ENCODE measurements at regions not wholly inside any gene's neighbourhood (a gene's known extent, or its start where the extent isn't known, plus 50 kb on each side); places are given as distances from the start of the nearest gene placed in this dataset.

GRCh38 chr1:34549199-34549598 lies 205.6 kb upstream of the GJB5 start:
- no peak overlapping the region for H3K27ac ChIP-seq (ENCODE audit: insufficient read depth, low read length)
- H2AFZ ChIP-seq (ENCODE audit: low read length) = no peak overlapping the region
- H3K9ac ChIP-seq (ENCODE audit: insufficient read depth, low read length) = no peak overlapping the region
- no peak for DNase-seq (ENCODE audit: low read depth in 2 of 2)
- no peaks in the 10 kb centered on the region for H3K9me3 ChIP-seq (ENCODE audit: control insufficient read depth, insufficient read depth, low read depth, low read length)
- TF ChIP-seq CTCF (conservative IDR thresholded peaks at IDR 0.05 in 1 of 2, IDR thresholded peaks at IDR 0.05 in 1 of 2; ENCODE audit: low read depth in 1 of 2, low read length in 2 of 2) (no peak), EZH2 (IDR thresholded peaks at IDR 0.05; ENCODE audit: low read length, missing control alignments) (no peak)
- H3K27me3 ChIP-seq (ENCODE audit: control insufficient read depth, insufficient read depth, low read length) = no peaks in the 10 kb centered on the region
- no peak overlapping the region for H3K4me3 ChIP-seq (replicated peaks in 1 of 4; ENCODE audit: control extremely low read depth in 1 of 4, insufficient read depth in 1 of 4, low read depth in 3 of 4, low read length in 4 of 4)
- no peaks in the 10 kb centered on the region for H3K79me2 ChIP-seq (ENCODE audit: control insufficient read depth, insufficient read depth, low read length)
- H3K36me3 ChIP-seq (ENCODE audit: control insufficient read depth, insufficient read depth, low read length) = no peaks in the 10 kb centered on the region
- H3K4me1 ChIP-seq (ENCODE audit: control insufficient read depth, extremely low read depth, insufficient read depth, low read length) = no peaks in the 10 kb centered on the region
- H3K4me2 ChIP-seq (ENCODE audit: extremely low read depth, insufficient read depth, low read length) = no peak overlapping the region
- no peaks in the 10 kb centered on the region for H4K20me1 ChIP-seq (ENCODE audit: control insufficient read depth, extremely low read depth, insufficient read depth, low read length)

- Histone ChIP-seq H4K20me1 (ENCODE audit: control insufficient read depth, extremely low read depth, insufficient read depth, low read length) (no peaks in the 10 kb centered on the region), H3K36me3 (ENCODE audit: control insufficient read depth, insufficient read depth, low read length) (no peaks in the 10 kb centered on the region), H2AFZ (ENCODE audit: low read length) (no peak overlapping the region), H3K4me1 (ENCODE audit: control insufficient read depth, extremely low read depth, insufficient read depth, low read length) (no peaks in the 10 kb centered on the region), H3K9me3 (ENCODE audit: control insufficient read depth, insufficient read depth, low read depth, low read length) (no peaks in the 10 kb centered on the region), H3K4me2 (ENCODE audit: extremely low read depth, insufficient read depth, low read length) (no peak overlapping the region), H3K4me3 (replicated peaks in 1 of 4; ENCODE audit: control extremely low read depth in 1 of 4, insufficient read depth in 1 of 4, low read depth in 3 of 4, low read length in 4 of 4) (no peak overlapping the region), H3K9ac (ENCODE audit: insufficient read depth, low read length) (no peak overlapping the region), H3K27me3 (ENCODE audit: control insufficient read depth, insufficient read depth, low read length) (no peaks in the 10 kb centered on the region), H3K27ac (ENCODE audit: insufficient read depth, low read length) (no peak overlapping the region), H3K79me2 (ENCODE audit: control insufficient read depth, insufficient read depth, low read length) (no peaks in the 10 kb centered on the region)
- no peak for DNase-seq (ENCODE audit: low read depth in 2 of 2)
- TF ChIP-seq EZH2 (IDR thresholded peaks at IDR 0.05; ENCODE audit: low read length, missing control alignments) = no peak
- TF ChIP-seq CTCF (conservative IDR thresholded peaks at IDR 0.05 in 1 of 2, IDR thresholded peaks at IDR 0.05 in 1 of 2; ENCODE audit: low read depth in 1 of 2, low read length in 2 of 2) = no peak
These were observed 176.5 kb upstream of the GJB5 start for GRCh38 chr1:34578306-34578705.

GRCh38 chr1:34582356-34582755 lies 172.5 kb upstream of the GJB5 start:
- Histone ChIP-seq H3K79me2 (ENCODE audit: control insufficient read depth, insufficient read depth, low read length) (no peaks in the 10 kb centered on the region), H3K27ac (ENCODE audit: insufficient read depth, low read length) (no peak overlapping the region), H2AFZ (ENCODE audit: low read length) (no peak overlapping the region), H4K20me1 (ENCODE audit: control insufficient read depth, extremely low read depth, insufficient read depth, low read length) (no peaks in the 10 kb centered on the region), H3K4me3 (replicated peaks in 1 of 4; ENCODE audit: control extremely low read depth in 1 of 4, insufficient read depth in 1 of 4, low read depth in 3 of 4, low read length in 4 of 4) (no peak overlapping the region), H3K27me3 (ENCODE audit: control insufficient read depth, insufficient read depth, low read length) (no peaks in the 10 kb centered on the region), H3K36me3 (ENCODE audit: control insufficient read depth, insufficient read depth, low read length) (no peaks in the 10 kb centered on the region), H3K9me3 (ENCODE audit: control insufficient read depth, insufficient read depth, low read depth, low read length) (no peaks in the 10 kb centered on the region), H3K9ac (ENCODE audit: insufficient read depth, low read length) (no peak overlapping the region), H3K4me2 (ENCODE audit: extremely low read depth, insufficient read depth, low read length) (no peak overlapping the region), H3K4me1 (ENCODE audit: control insufficient read depth, extremely low read depth, insufficient read depth, low read length) (no peaks in the 10 kb centered on the region)
- DNase-seq (ENCODE audit: low read depth in 2 of 2) = no peak
- no peak for TF ChIP-seq CTCF (conservative IDR thresholded peaks at IDR 0.05 in 1 of 2, IDR thresholded peaks at IDR 0.05 in 1 of 2; ENCODE audit: low read depth in 1 of 2, low read length in 2 of 2)
- no peak for TF ChIP-seq EZH2 (IDR thresholded peaks at IDR 0.05; ENCODE audit: low read length, missing control alignments)
